ENCODE measurements at regions not wholly inside any gene's neighbourhood (a gene's known extent, or its start where the extent isn't known, plus 50 kb on each side); places are given as distances from the start of the nearest gene placed in this dataset.

GRCh38 chr12:42807766-42808165 is 218.2 kb upstream of the PRICKLE1 start:
- Histone ChIP-seq H3K4me2 (ENCODE audit: insufficient read depth, low read length) (no peak overlapping the region), H3K4me3 (replicated peaks in 1 of 3; ENCODE audit: insufficient read depth in 1 of 3, low read depth in 1 of 3, low read length in 3 of 3) (no peak overlapping the region), H3K36me3 (ENCODE audit: control insufficient read depth in 2 of 2, extremely low read depth in 1 of 2, insufficient read depth in 2 of 2, low read length in 2 of 2) (no peaks in the 10 kb centered on the region), H2AFZ (ENCODE audit: low read depth, low read length) (no peak overlapping the region), H3K27ac (ENCODE audit: insufficient read depth, low read depth, low read length) (no peak overlapping the region), H3K79me2 (ENCODE audit: control insufficient read depth, insufficient read depth, low read length) (no peaks in the 10 kb centered on the region), H3K4me1 (ENCODE audit: control insufficient read depth, extremely low read depth, insufficient read depth, low read length) (no peaks in the 10 kb centered on the region), H3K9me3 (replicated peaks; ENCODE audit: control insufficient read depth, insufficient read depth, low read length) (no peaks in the 10 kb centered on the region), H3K9me1 (replicated peaks; ENCODE audit: control insufficient read depth, extremely low read depth, insufficient read depth, low read length) (no peaks in the 10 kb centered on the region), H4K20me1 (replicated peaks; ENCODE audit: control insufficient read depth, extremely low read depth, insufficient read depth, low read length) (no peaks in the 10 kb centered on the region), H3K9ac (replicated peaks; ENCODE audit: extremely low read depth, insufficient read depth, low read length) (no peak overlapping the region), H3K27me3 (ENCODE audit: control insufficient read depth in 2 of 2, insufficient read depth in 2 of 2, low read length in 2 of 2) (no peaks in the 10 kb centered on the region)
- dilution Hi-C loops (cut with MboI; ENCODE audit: extremely low pct_ligation_motif_present, low sequenced_read_pairs) (no loop called here), intact Hi-C loops (cut with micrococcal nuclease) (no loop called here)
- DNase-seq (ENCODE audit: low read depth, low spot score) (no peak), FAIRE-seq (no peak)
- ChIA-PET POLR2A (no interaction called here), CTCF (no interaction called here)
- TF ChIP-seq FOS (IDR thresholded peaks at IDR 0.05; ENCODE audit: borderline replicate concordance, insufficient read depth, low read length), result no peak
- TF ChIP-seq POLR2A (IDR thresholded peaks at IDR 0.05; ENCODE audit: low read depth, low read length), result no peak
- TF ChIP-seq EZH2 (IDR thresholded peaks at IDR 0.05; ENCODE audit: borderline replicate concordance, low read depth, low read length, severe bottlenecking), result no peak
- no peak for TF ChIP-seq MYC (IDR thresholded peaks at IDR 0.05; ENCODE audit: low read depth, low read length)
- TF ChIP-seq, protein P1, sequence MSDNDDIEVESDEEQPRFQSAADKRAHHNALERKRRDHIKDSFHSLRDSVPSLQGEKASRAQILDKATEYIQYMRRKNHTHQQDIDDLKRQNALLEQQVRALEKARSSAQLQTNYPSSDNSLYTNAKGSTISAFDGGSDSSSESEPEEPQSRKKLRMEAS (IDR thresholded peaks at IDR 0.05; ENCODE audit: insufficient read depth, insufficient read length), result no peak
- no peak for TF ChIP-seq POLR2AphosphoS5 (IDR thresholded peaks at IDR 0.05; ENCODE audit: insufficient read depth, low read depth, low read length)
- TF ChIP-seq GATA2 (IDR thresholded peaks at IDR 0.05; ENCODE audit: insufficient read depth, insufficient read length, low read depth, low read length), result no peak
- no peak for TF ChIP-seq JUN (IDR thresholded peaks at IDR 0.05; ENCODE audit: borderline replicate concordance, insufficient read depth, insufficient read length, low read depth)
- no peak for TF ChIP-seq CTCF (IDR thresholded peaks at IDR 0.05; ENCODE audit: extremely low read depth in 1 of 2, insufficient read depth in 1 of 2, low read depth in 1 of 2, low read length in 2 of 2)
- no TSS peak for BruUV-seq (replicated peaks)

Data from endothelial cell of umbilical vein (primary cell).